Renal cortical epithelial cell (primary cell): ENCODE measurements at regions not wholly inside any gene's neighbourhood (a gene's known extent, or its start where the extent isn't known, plus 50 kb on each side); places are given as distances from the start of the nearest gene placed in this dataset.
"Not testable (repeated sequence)": the region's sequence is repeated elsewhere in the genome, so short reads cannot be mapped to it uniquely, and the experiment has no call there.

ENCODE experiments used
- DNase-seq: peaks from one replicate; pipeline ENCODE4 v3.0.0-alpha.2; 2011; ENCODE audit warnings: low read depth

DNA sequence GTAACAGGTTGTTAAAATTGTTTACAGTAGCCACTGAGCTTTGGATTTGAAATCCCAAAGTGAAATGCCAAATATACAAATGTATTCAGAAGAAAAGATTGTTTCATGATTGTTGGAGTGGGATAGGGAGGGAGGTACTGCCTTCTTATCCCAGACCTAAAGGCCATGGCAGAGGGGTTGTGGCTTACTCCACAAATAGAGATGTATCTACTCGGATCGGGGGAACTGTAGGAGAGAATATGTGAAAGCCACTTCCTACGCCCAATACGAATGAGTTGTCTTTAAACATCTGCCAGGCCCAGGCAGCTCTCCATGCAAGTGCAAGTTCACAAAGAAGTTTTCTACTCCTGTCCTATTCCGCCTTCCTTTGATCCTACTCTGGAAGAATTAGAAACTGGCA lies 150.2 kb upstream of the PRSS12 start:
- not testable (repeated sequence) for DNase-seq

DNA sequence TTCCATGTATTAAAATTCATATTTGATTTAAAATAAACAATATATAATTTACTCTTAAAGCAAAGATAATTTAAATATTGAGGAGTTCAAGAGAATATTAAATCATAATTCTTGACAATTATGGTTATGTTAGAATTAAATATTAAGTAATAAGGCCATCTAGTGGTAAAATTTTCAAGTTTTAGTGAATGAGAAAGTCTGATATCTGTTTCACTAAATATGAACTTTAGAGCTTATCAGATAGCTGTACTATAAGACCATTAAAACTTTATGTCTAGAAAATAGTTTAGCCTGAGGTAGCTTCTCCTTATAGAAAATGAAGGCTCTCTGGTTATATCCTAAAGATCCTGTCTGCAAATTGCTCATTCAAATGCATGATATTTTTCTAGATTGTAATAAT lies 152.1 kb upstream of the PRSS12 start:
- DNase-seq: not testable (repeated sequence)

DNA sequence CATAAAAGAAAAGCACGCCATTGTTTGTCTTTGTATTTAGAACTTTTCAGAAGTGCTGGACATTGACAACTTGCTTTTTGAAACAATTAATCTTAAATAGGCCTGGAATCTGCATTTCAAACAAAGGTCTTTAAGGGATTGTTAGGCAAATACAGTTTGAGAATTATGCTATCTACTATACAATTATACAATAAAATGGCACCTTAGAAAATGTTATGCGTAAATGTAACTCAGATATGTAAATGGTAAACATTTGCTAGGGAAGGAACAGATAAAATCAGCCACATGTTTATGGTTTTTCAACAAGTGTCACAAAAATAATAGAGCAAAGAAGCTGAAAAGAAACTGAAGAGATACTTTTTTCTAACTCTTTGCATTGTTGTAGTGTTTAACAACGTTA lies 152.7 kb upstream of the PRSS12 start:
- DNase-seq: not testable (repeated sequence)

DNA sequence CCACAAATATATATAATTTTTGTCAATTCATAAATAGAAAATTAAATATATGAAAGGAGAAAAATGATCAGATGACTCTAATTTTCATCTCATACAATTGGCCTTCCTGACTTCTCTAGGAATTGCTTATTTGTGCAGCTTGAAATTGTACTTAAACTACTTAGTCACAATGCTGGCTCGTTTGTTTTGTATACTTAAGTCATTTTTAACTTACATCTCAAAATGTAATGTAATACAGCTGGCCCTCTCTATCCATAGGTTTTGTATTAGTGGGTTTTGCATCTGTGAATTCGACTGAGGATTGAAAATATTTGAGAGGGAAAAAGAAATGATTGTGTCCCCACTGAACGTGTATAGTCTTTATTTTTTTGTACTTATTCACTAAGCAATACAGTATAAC lies 160.1 kb upstream of the PRSS12 start:
- DNase-seq: not testable (repeated sequence)

DNA sequence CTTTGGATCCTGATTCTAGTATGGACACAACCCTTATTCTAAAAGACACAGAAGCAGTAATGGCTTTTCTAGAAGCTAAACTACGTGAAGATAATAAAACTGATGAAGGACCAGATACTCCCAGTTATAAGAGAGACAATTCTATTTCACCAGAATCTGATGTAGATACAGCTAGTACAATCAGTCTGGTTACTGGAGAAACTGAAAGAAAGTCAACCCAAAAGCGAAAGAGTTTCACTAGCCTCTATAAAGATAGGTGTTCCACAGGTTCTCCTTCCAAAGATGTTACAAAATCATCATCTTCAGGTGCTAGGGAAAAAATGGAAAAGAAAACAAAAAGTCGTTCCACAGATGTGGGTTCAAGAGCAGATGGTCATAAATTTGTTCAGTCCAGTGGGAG lies 161.5 kb upstream of the PRSS12 start:
- DNase-seq: not testable (repeated sequence)

DNA sequence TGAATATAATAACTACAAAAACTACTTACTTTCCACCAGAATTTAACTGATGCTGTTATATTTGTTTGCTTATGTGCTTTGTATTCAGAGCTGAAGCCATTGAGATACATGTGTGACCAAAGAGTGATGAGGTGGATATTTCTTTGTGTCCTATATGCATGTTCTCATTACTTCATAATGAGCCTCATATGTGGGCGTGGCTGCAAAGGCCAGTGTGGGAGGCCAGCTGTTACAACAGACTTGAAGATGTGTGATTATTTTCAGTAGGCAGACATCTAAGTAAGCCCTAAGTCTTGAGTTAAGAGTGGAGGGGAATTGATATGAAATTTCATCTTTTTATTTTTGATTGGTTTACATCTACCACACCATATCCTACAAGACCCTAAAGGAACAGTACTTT lies 163.3 kb upstream of the PRSS12 start:
- not testable (repeated sequence) for DNase-seq

DNA sequence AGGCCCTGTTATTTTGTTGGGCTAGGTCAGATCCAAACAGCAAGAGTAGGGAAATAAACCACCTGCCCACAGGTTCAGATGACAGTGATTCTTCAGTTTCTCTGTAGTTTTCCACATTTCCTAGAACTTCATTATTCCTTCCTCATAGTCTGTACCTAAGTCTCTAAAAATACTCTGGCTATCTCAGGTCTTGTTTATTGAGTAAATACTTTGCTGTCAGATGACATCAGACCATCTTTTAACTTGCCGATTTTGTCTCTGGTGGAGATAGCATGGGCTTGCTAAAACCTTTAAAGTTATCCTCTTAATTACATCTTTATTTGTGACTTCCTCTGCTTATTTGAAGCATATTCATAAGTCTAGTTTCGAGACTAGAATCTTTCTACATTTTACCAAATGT lies 155.1 kb upstream of the METTL14 start:
- not testable (repeated sequence) for DNase-seq

DNA sequence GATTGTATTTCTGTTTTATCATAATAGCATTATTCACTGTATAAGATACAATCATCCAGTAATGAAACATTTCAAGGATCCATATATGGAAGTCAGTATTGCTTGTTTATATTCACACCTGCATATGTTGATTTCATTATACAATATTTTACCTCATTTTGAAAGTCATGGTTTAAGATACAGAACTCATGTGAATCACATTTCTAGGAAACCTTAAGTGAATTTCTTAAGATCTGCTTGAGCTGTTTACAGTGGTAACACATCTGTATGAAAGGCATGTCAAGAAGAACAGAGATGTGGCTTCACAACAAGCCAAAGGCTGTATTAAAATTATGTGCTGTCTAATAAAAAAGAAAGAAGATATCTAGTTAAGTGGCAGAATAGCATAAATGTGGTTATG lies 153.2 kb upstream of the METTL14 start:
- not testable (repeated sequence) for DNase-seq

DNA sequence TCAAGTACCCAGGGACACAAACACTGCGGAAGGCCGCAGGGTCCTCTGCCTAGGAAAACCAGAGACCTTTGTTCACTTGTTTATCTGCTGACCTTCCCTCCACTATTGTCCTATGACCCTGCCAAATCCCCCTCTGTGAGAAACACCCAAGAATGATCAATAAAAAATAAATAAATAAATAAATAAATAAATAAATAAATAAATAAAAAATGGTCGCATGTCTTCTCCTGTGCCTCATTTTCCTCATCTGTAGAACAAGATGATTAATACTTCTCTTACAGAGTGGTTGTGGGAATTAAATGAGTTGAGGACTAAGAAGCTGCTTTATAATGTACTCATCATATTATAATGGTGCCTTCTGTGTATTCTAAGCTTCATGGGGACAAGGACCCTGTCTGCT lies 149.4 kb upstream of the METTL14 start:
- DNase-seq: not testable (repeated sequence)

DNA sequence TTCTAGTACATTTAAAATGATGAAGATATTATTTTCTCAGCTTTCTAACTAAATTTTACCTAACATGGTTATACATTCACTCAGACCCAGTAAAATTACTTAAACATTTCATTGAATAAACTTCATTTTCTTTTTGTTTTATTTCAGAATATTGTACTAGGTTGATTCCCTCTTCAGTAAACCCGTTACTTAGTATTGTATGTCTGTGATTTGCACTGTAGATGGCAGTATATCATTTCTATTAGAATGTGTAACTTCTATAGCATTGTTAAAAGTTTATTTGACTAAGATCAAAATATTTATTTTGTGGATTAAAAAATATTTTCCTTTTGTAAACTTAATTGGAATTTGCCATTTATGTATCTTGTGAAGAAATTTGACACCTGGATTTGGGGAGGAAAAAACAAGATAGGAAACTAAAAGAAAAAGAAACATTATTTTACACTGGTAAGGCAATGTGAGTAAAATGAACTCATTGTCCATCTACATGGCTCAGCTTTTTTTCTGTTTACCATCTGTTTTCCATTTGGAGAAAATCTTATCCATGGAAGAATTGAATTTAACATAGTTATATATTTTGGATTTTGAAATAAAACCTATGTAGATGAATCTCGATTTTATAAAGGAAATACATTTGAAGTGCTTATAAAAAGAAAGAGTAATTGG lies 145.6 kb upstream of the METTL14 start:
- peak; percentile 38 for DNase-seq

DNA sequence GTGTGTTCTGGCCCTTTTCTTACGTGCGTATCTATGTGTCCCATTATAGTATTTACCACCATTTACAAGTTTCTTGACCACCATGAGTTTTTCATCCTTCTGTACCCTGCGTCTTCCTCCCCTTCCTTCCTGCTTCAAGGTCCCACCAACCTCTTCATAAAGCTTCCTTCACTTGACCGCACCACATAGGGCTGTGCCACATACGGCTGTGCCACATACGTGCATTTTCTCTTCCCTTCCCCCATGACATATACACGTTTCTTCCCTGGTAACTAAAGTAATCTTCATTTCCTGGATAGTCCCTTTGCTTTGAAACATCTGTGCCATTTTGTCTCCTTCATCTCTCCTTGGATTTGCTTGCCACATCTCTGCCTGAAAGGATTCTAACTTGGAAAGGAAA lies 128.6 kb upstream of the METTL14 start:
- DNase-seq: not testable (repeated sequence)

DNA sequence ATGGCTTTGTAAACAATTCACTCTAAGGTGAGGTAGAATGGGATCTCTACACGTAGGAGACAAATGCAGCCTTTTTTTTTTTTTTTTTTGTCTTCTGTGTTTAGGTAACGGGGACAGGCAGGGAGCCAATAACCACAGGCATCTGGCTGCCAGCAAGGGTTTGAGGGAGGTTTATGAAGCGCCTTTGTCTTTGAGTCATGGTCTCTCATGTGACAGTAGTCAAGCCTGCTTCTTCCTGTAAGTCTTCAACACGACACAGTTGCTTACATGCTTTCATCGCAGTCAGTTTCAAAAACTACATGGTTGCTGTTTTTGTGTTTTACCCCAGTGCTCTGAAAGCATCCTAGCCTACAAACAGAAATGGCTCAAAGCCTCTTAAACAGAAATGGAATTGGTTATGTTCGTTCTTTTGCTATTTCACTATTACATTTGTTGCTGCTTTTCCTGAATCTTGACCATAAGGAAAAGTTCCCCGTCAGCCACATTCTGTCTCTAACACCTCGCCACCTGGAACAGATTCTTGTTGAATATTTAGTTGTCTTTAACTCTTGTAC lies 127.8 kb upstream of the METTL14 start:
- peak; percentile 64 for DNase-seq

DNA sequence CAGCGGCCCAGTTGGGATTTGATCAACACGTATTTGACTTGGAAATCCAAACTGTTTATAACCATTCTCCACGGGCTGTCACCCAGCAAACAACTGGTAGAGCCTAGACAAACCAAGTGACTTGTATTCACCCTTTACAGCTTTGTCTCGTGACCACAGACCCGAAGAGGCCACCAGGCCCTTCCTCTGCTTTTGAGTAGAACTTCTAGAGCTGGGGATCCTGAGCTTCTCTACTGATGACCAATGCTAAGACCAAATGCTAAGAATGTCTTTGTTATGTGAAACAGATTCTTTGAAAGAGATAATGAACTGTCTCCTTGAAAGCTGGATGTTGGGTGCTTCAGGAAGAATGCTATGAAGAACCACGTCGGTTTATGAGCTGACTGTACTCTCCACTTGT lies 127.0 kb upstream of the METTL14 start:
- DNase-seq: not testable (repeated sequence)

DNA sequence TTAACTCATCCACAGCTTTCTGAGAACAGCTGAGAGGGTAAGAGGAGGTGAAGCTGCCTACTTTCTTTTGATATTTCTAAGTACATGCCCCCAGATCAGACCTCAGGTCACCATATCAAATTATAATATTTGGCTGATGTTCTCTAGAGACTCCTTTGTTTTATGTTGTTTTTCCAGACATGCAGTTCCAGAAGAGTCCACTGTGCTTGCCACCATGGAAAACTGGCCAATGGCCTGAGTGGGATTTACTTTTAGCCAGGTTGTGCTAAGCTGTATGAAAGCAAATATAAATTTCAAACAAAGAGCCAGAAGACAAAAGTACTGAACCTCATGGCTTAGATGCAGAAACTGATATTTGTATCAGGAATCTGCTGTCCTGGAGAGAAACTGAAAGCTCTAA lies 123.6 kb upstream of the METTL14 start:
- DNase-seq: not testable (repeated sequence)

DNA sequence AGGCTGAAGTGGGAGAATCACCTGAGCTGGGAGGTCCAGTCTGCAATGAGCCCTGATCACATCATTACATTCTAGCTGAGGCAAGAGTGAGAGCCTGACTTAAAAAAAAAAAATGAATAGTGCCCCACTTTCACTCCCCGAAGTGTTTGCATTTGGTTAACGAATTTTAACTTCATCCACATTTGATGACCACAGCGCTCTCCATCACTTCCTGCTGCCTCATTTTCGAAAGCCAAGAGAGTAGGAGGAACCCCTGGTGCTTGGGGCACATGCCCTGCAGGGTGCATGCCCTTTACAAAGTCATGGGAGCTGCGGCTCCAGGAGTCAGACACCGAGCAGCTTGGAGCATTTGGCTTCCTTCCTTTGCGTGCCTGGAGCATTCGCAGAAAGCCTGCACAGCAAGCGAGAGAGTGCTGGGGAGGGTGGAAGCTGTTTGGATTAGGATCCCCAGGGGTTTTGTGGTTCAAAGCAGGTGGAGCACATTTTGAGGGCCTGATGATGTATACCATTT lies 119.1 kb upstream of the METTL14 start:
- not testable (repeated sequence) for DNase-seq

DNA sequence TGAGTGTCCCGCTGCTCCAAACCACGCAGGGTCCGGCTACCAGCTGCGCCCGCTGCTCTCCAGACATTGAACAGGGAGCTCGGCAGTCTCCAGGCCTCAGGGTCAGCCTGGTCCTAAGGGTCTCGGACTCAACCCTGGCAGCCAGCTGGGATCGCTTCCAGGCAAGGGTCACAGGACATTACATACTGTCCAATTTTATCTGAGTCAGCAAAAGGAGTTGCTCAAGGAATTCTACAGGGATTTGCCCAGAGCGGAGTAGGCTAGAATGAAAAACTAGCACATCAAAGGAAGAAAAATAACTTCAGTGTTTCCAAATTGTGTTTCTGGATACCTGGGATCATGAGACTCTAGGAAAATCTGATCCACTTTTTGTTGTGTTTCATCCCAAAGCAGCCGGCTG lies 112.2 kb upstream of the METTL14 start:
- not testable (repeated sequence) for DNase-seq

DNA sequence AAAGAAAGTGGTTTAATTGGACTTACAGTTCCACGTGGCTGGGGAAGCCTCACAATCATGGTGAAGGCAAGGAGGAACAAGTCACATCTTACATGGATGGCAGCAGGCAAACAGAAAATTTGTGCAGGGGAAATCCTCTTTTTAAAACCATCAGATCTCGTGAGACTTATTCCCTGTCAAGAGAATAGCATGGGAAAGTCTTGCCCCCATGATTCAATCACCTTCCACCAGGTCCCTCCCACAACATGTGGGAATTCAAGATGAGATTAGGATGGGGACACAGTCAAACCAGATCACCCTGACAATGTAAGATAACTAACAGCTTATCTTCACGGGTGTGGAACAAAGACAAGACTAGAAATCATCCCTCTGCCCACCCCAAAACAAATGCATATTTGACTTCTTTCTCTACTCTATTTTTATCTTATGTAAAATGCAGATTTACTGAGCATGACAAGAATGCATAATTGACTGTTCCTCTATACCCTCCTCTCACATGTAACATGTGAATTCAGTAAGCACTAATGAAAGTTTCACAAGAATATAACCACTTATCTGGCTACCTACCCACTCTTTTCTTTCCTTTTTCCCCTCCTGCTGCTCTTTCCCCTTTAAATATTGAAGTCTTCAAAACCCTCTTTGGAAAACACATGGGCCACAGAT lies 110.8 kb upstream of the METTL14 start:
- not testable (repeated sequence) for DNase-seq

DNA sequence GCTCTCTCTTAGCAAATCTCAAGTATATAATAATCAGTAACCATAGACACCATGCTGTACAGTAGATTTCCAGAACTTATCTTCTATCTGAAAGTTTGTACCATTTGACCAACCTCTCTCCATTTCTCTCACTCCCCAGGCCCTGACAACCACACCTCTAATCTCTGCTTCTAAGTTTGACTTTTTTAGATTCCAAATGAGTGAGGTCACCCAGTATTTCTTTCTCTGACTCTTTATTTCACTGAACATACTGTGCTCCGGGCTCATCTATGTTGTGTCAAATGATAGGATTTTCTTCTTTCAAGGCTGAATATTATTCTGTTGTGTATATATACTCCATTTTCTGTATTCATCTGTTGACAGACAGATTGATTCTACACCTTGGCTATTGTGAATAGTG lies 110.1 kb upstream of the METTL14 start:
- DNase-seq: not testable (repeated sequence)

DNA sequence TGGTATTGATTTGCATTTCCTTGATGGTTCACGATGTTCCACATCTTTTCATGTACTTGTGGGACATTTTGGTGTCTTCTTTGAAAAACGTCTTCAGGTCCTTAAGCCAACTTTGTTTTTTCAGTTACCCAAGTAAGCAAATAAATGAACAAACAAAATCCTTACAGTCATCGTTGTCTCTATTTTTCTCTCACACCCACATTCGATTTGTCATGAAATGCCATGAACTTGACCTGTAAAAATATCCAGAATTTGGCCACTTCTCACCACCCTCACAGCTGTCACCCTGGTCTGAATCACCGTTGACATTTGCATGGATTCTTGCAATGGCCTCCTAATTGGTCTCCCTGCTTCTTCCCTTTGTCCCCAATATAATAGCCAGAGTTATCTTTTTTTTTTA lies 109.5 kb upstream of the METTL14 start:
- DNase-seq: not testable (repeated sequence)

DNA sequence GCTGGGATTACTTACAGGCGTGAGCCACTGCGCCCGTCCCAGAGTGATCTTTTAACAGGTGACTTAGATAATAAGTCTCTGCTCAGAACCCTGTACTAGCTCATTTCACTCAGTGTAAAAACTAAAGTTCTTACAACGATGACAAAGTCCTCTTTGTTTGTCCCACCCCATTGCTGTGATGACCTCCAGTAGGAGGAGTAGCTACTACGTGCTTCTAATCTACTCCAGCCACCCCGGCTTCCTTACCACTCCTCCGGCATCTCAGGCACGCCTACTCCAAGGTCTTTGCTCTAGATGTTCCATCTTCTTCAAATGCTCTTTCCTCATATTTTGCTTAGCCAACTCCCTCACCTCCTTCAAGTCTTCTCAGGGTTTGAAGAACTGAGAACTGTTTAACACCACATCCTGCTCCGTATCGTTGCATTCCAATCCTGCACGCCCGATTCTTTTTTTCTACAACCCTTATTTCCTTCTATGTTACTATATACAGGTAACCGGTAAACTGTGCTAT lies 108.4 kb upstream of the METTL14 start:
- DNase-seq: not testable (repeated sequence)

DNA sequence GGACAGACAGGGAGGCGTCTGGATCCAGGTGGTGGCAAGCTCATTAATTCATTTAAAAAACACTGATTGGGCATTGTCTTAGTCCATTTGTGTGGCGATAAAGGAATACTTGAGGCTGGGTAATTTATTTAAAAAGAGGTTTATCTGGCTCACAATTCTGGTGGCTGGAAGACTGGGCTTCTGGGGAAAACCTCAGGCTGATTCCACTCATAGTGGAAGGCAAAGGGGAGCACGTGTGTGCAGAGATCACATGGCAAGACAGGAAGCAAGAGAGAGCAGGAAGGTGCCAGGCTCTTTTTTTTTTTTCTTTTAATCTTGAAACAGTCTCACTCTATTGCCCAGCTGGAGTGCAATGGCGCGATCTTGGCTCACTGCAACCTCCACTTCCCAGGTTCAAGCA lies 100.2 kb upstream of the METTL14 start:
- no peak for DNase-seq

DNA sequence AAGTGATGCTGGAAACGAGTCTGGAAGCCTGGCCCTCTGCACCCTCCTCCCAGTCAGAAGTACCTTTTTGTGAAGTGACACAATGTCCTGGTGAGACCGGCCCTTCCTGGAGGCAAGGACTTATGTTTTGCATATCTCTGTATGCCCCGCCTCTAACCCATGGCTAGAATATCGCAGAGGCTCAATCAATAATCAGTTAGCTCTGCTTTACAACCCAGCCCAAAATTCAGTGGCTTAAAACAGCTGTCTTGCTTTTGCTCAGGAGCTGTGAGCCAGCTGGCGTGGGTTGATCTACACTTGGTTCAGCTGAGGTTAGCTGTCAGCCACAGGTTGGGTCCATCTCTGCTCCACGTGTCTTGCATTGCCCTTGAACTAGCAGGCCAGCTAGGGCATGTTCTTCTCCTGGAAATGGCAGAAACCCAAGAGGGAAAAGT lies 98.8 kb upstream of the METTL14 start:
- no peak for DNase-seq
